MM.1S (cell line): ENCODE measurements at regions not wholly inside any gene's neighbourhood (a gene's known extent, or its start where the extent isn't known, plus 50 kb on each side); places are given as distances from the start of the nearest gene placed in this dataset.

Experiments
- CTCF ChIP-seq: fragments of 300-600 bp; sonication (generic); IDR thresholded peaks from 2 replicates; pipeline ENCODE4 v1.5.1; 2016; ENCODE audit warnings: antibody characterized with exemption, low read length, mixed read lengths
- EZH2 ChIP-seq: fragments of 300-600 bp; sonication (generic); optimal IDR thresholded peaks from 2 replicates; pipeline ENCODE3; 2017; ENCODE audit warnings: low read depth, mild to moderate bottlenecking, antibody characterized with exemption, low read length, mixed read lengths

DNA sequence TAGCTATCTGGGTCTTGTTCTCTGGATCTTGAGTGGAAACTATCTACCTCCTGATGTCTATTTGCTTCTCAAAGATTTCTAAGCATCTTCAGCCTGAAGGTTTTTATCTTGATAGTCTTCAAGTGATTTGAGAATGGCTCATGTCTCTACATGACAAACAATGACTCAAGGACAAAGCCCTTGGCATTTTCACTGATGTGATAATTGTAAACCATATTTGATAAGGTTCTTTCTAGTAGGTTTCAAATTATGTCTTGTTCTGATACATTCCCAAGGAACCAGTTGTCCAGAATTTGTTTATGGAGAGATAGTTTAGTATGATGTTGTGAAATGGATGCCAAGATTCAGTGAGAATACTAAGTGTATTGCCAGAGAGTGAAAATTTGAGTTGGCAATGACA lies 1079.3 kb upstream of the CDH9 start:
- no peak for TF ChIP-seq EZH2
- no peak for TF ChIP-seq CTCF
